H9 (cell line): ENCODE measurements at regions not wholly inside any gene's neighbourhood (a gene's known extent, or its start where the extent isn't known, plus 50 kb on each side); places are given as distances from the start of the nearest gene placed in this dataset.

Experiments
- DNase-seq: peaks from one replicate; pipeline ENCODE4 v3.0.0-alpha.2; 2017
- H2AFZ ChIP-seq: one replicate; pipeline ENCODE4 v1.6.1; 2013; ENCODE audit warnings: mild to moderate bottlenecking, low read length, control low read depth, moderate library complexity
- H2AK5ac ChIP-seq: 2 replicates; pipeline ENCODE4 v1.6.1; 2013; ENCODE audit warnings: low read length, control low read depth, mixed read lengths; ENCODE audit not compliant: insufficient read length
- H2BK120ac ChIP-seq: one replicate; pipeline ENCODE4 v1.6.1; 2013; ENCODE audit warnings: low read depth, mild to moderate bottlenecking, low read length, control low read depth, inconsistent platforms; ENCODE audit not compliant: poor library complexity, severe bottlenecking
- H2BK12ac ChIP-seq: 2 replicates; pipeline ENCODE4 v1.6.1; 2013; ENCODE audit warnings: low read length, control low read depth, mixed read lengths, low read depth; ENCODE audit not compliant: insufficient read length
- H2BK15ac ChIP-seq: 2 replicates; pipeline ENCODE4 v1.6.1; 2013; ENCODE audit warnings: low read depth, low read length, control low read depth
- H2BK20ac ChIP-seq: one replicate; pipeline ENCODE4 v1.6.1; 2013; ENCODE audit warnings: low read depth, mild to moderate bottlenecking, low read length, control low read depth, inconsistent platforms; ENCODE audit not compliant: poor library complexity, severe bottlenecking
- H2BK5ac ChIP-seq: 2 replicates; pipeline ENCODE4 v1.6.1; 2013; ENCODE audit warnings: low read length, control low read depth, mixed read lengths; ENCODE audit not compliant: insufficient read length
- H3K14ac ChIP-seq: 2 replicates; pipeline ENCODE4 v1.6.1; 2013; ENCODE audit warnings: low read length, control low read depth; ENCODE audit not compliant: insufficient read depth
- H3K18ac ChIP-seq: 2 replicates; pipeline ENCODE4 v1.6.1; 2013; ENCODE audit warnings: low read depth, mild to moderate bottlenecking, mixed read lengths, low read length, control low read depth; ENCODE audit not compliant: insufficient read length
- H3K23ac ChIP-seq: 2 replicates; pipeline ENCODE4 v1.6.1; 2013; ENCODE audit warnings: low read length, control low read depth, mixed read lengths, low read depth; ENCODE audit not compliant: insufficient read length
- H3K23me2 ChIP-seq: 2 replicates; pipeline ENCODE4 v1.6.1; 2013; ENCODE audit warnings: low read depth, mild to moderate bottlenecking, mixed read lengths, low read length, control low read depth; ENCODE audit not compliant: insufficient read length, poor library complexity, severe bottlenecking
- H3K27ac ChIP-seq: 2 replicates; pipeline ENCODE4 v1.5.1; 2013; ENCODE audit warnings: low read length, control low read depth, mixed read lengths, low read depth; ENCODE audit not compliant: insufficient read length
- H3K27me3 ChIP-seq: 2 replicates; pipeline ENCODE4 v1.6.1; 2013; ENCODE audit warnings: low read length, control low read depth, inconsistent platforms; ENCODE audit not compliant: insufficient read depth
- H3K4ac ChIP-seq: 2 replicates; pipeline ENCODE4 v1.6.1; 2013; ENCODE audit warnings: low read depth, mild to moderate bottlenecking, control low read depth, inconsistent platforms, low read length, moderate library complexity
- H3K4me1 ChIP-seq: 2 replicates; pipeline ENCODE4 v1.6.1; 2013; ENCODE audit warnings: low read length, control low read depth, inconsistent platforms; ENCODE audit not compliant: insufficient read depth
- H3K4me2 ChIP-seq: 2 replicates; pipeline ENCODE4 v1.6.1; 2013; ENCODE audit warnings: low read length, control low read depth, mixed read lengths; ENCODE audit not compliant: insufficient read length, insufficient read depth
- H3K56ac ChIP-seq: 2 replicates; pipeline ENCODE4 v1.6.1; 2013; ENCODE audit warnings: low read depth, mild to moderate bottlenecking, mixed read lengths, low read length, control low read depth; ENCODE audit not compliant: insufficient read length
- H3K79me1 ChIP-seq: 2 replicates; pipeline ENCODE4 v1.6.1; 2013; ENCODE audit warnings: low read depth, mild to moderate bottlenecking, moderate library complexity, low read length, control low read depth, inconsistent platforms; ENCODE audit not compliant: insufficient read depth, poor library complexity, severe bottlenecking
- H3K79me2 ChIP-seq: 2 replicates; pipeline ENCODE4 v1.6.1; 2013; ENCODE audit warnings: low read length, control low read depth, inconsistent platforms; ENCODE audit not compliant: insufficient read depth
- H3K9ac ChIP-seq: 2 replicates; pipeline ENCODE4 v1.6.1; 2013; ENCODE audit warnings: low read length, control low read depth, mixed read lengths; ENCODE audit not compliant: insufficient read length; ENCODE audit errors: extremely low read depth
- H3K9me3 ChIP-seq: one replicate; pipeline ENCODE4 v1.6.1; 2013; ENCODE audit warnings: low read depth, low read length, inconsistent platforms; ENCODE audit not compliant: control insufficient read depth
- H3T11ph ChIP-seq: one replicate; pipeline ENCODE4 v1.6.1; 2013; ENCODE audit warnings: mild to moderate bottlenecking, low read length, control low read depth, inconsistent platforms
- H4K20me1 ChIP-seq: one replicate; pipeline ENCODE4 v1.6.1; 2013; ENCODE audit not compliant: control insufficient read depth, insufficient read length, insufficient read depth
- H4K5ac ChIP-seq: 2 replicates; pipeline ENCODE4 v1.6.1; 2013; ENCODE audit warnings: low read depth, mild to moderate bottlenecking, mixed read lengths, low read length, control low read depth; ENCODE audit not compliant: insufficient read length
- H4K8ac ChIP-seq: replicated peaks from 2 replicates; pipeline ENCODE4 v1.6.1; 2013; ENCODE audit warnings: low read length, control low read depth, mixed read lengths, low read depth; ENCODE audit not compliant: insufficient read length
- H4K91ac ChIP-seq: 2 replicates; pipeline ENCODE4 v1.6.1; 2013; ENCODE audit warnings: low read depth, mild to moderate bottlenecking, moderate library complexity, mixed read lengths, low read length, control low read depth; ENCODE audit not compliant: insufficient read length
- H3K27ac Mint-ChIP-seq, 3 experiments: 2 replicates in 2 of 3; 3 replicates in 1 of 3; pipeline ENCODE4 v1.8.0; 2020 to 2021; ENCODE audit warnings: mixed read lengths in 3 of 3, mild to moderate bottlenecking in 1 of 3, moderate library complexity in 1 of 3
- H3K27me3 Mint-ChIP-seq: 2 replicates; pipeline ENCODE4 v1.8.0; 2021; ENCODE audit warnings: low read depth, mild to moderate bottlenecking, moderate library complexity, mixed read lengths
- H3K36me3 Mint-ChIP-seq, 3 experiments: 2 replicates in 2 of 3; 3 replicates in 1 of 3; pipeline ENCODE4 v1.8.0; 2020 to 2021; ENCODE audit warnings: low read depth in 3 of 3, mixed read lengths in 3 of 3; ENCODE audit not compliant: insufficient read depth in 1 of 3
- H3K4me1 Mint-ChIP-seq, 2 experiments: 2 replicates each; pipeline ENCODE4 v1.8.0; 2020; ENCODE audit warnings: mixed read lengths in 2 of 2
- H3K4me3 Mint-ChIP-seq, 2 experiments: 2 replicates in 1 of 2; 3 replicates in 1 of 2; pipeline ENCODE4 v1.8.0; 2020 to 2021; ENCODE audit warnings: mild to moderate bottlenecking in 2 of 2, mixed read lengths in 2 of 2, moderate library complexity in 1 of 2
- H3K9me3 Mint-ChIP-seq, 2 experiments: 2 replicates in 1 of 2; 3 replicates in 1 of 2; pipeline ENCODE4 v1.8.0; 2020; ENCODE audit warnings: mild to moderate bottlenecking in 2 of 2, mixed read lengths in 2 of 2, moderate library complexity in 1 of 2
- CTCF ChIP-seq: fragments of 200-600 bp; sonication (generic); conservative IDR thresholded peaks from 3 replicates; pipeline ENCODE4 v1.8.0; 2021; ENCODE audit warnings: antibody characterized with exemption, mild to moderate bottlenecking
- WGBS: extraction: QIAGEN DNeasy Blood & Tissue Kit; methylation state at CpG from one replicate; pipeline ENCODE4 v1.1.7; 2013; ENCODE audit warnings: missing lambda C conversion rate, low lambda C conversion rate, mixed read lengths; ENCODE audit not compliant: insufficient read length; ENCODE audit errors: extremely low coverage; 5-methylcytosine and 5-hydroxymethylcytosine counted together

- Histone ChIP-seq H3K14ac (no peak overlapping the region), H3K18ac (no peak overlapping the region), H3T11ph (no peak overlapping the region), H3K79me2 (no peaks in the 10 kb centered on the region), H3K9ac (no peak overlapping the region), H3K9me3 (no peaks in the 10 kb centered on the region), H4K5ac (no peak overlapping the region), H2BK5ac (no peak overlapping the region), H4K20me1 (no peaks in the 10 kb centered on the region), H2BK120ac (no peak overlapping the region), H2AFZ (no peak overlapping the region), H3K56ac (no peak overlapping the region), H4K8ac (no peak overlapping the region), H3K23ac (no peak overlapping the region), H2BK20ac (no peak overlapping the region), H3K4me2 (no peak overlapping the region), H4K91ac (no peak overlapping the region), H2BK12ac (no peak overlapping the region), H3K4me1 (no peaks in the 10 kb centered on the region), H3K23me2 (no peaks in the 10 kb centered on the region), H3K4ac (no peak overlapping the region), H3K27ac (no peak overlapping the region), H2BK15ac (no peak overlapping the region), H2AK5ac (no peak overlapping the region), H3K79me1 (no peaks in the 10 kb centered on the region), H3K27me3 (no peaks in the 10 kb centered on the region)
- no peak for DNase-seq
- H3K27me3 Mint-ChIP-seq = no peaks in the 10 kb centered on the region
- no peaks in the 10 kb centered on the region for H3K36me3 Mint-ChIP-seq
- H3K9me3 Mint-ChIP-seq = no peaks in the 10 kb centered on the region
- H3K4me3 Mint-ChIP-seq = no peak overlapping the region
- no peak for TF ChIP-seq CTCF
- H3K27ac Mint-ChIP-seq = 0 out of 7 replicates have a peak overlapping the region, but pooled peaks of 1 of the 3 experiments have one; percentile 27
- no peaks in the 10 kb centered on the region for H3K4me1 Mint-ChIP-seq
- WGBS = no CpG with 5 or more reads among the region's 4 CpGs
Observed at GRCh38 chr6:68326762-68327161, 308.3 kb upstream of the ADGRB3 start.
